ENCODE measurements at regions not wholly inside any gene's neighbourhood (a gene's known extent, or its start where the extent isn't known, plus 50 kb on each side); places are given as distances from the start of the nearest gene placed in this dataset.

- H3K27me3 ChIP-seq (ENCODE audit: control insufficient read depth, insufficient read depth, low read length), result no peaks in the 10 kb centered on the region
- no peak overlapping the region for H3K4me3 ChIP-seq (ENCODE audit: low read depth, low read length)
- no peak overlapping the region for H3K27ac ChIP-seq (ENCODE audit: low read depth, low read length)
- H3K9me3 ChIP-seq (ENCODE audit: control insufficient read depth, insufficient read depth, low read length), result no peaks in the 10 kb centered on the region
- no peaks in the 10 kb centered on the region for H3K36me3 ChIP-seq (ENCODE audit: control insufficient read depth, insufficient read depth, low read length)
- no CpG with 5 or more reads among the region's 1 CpG for WGBS (ENCODE audit: insufficient coverage)
- H3K4me1 ChIP-seq (ENCODE audit: control insufficient read depth, insufficient read depth, low read length), result no peaks in the 10 kb centered on the region
- peak in 1 of 6 donors; percentile 59 for DNase-seq (ENCODE audit: low read depth in 4 of 6, low spot score in 6 of 6)
Measured at GRCh38 chr1:68959461-68960030, 462.7 kb upstream of the DEPDC1 start.

- Histone ChIP-seq H3K9me3 (ENCODE audit: control insufficient read depth, insufficient read depth, low read length) (no peaks in the 10 kb centered on the region), H3K36me3 (ENCODE audit: control insufficient read depth, insufficient read depth, low read length) (no peaks in the 10 kb centered on the region), H3K4me3 (ENCODE audit: low read depth, low read length) (no peak overlapping the region), H3K27ac (ENCODE audit: low read depth, low read length) (no peak overlapping the region), H3K4me1 (ENCODE audit: control insufficient read depth, insufficient read depth, low read length) (no peaks in the 10 kb centered on the region), H3K27me3 (ENCODE audit: control insufficient read depth, insufficient read depth, low read length) (no peaks in the 10 kb centered on the region)
- 77% methylated on average over 1 of the region's 1 CpG for WGBS (ENCODE audit: insufficient coverage)
- DNase-seq (ENCODE audit: low read depth in 4 of 6, low spot score in 6 of 6), result no peak
Measured at GRCh38 chr1:68961143-68961542, 464.3 kb upstream of the DEPDC1 start.

- H3K27ac ChIP-seq (ENCODE audit: low read depth, low read length), result no peak overlapping the region
- H3K36me3 ChIP-seq (ENCODE audit: control insufficient read depth, insufficient read depth, low read length), result no peaks in the 10 kb centered on the region
- no peaks in the 10 kb centered on the region for H3K9me3 ChIP-seq (ENCODE audit: control insufficient read depth, insufficient read depth, low read length)
- H3K4me3 ChIP-seq (ENCODE audit: low read depth, low read length), result no peak overlapping the region
- DNase-seq (ENCODE audit: low read depth in 4 of 6, low spot score in 6 of 6), result no peak
- no CpG with 5 or more reads among the region's 3 CpGs for WGBS (ENCODE audit: insufficient coverage)
- no peaks in the 10 kb centered on the region for H3K4me1 ChIP-seq (ENCODE audit: control insufficient read depth, insufficient read depth, low read length)
- no peaks in the 10 kb centered on the region for H3K27me3 ChIP-seq (ENCODE audit: control insufficient read depth, insufficient read depth, low read length)
Measured at GRCh38 chr1:68963353-68963752, 466.5 kb upstream of the DEPDC1 start.

GRCh38 chr1:68969441-68969840 is 472.6 kb upstream of the DEPDC1 start:
- no peak overlapping the region for H3K27ac ChIP-seq (ENCODE audit: low read depth, low read length)
- DNase-seq (ENCODE audit: low read depth in 4 of 6, low spot score in 6 of 6), result peak in 3 of 6 donors; percentile 24 to 77 (median 46)
- H3K4me1 ChIP-seq (ENCODE audit: control insufficient read depth, insufficient read depth, low read length), result no peaks in the 10 kb centered on the region
- H3K4me3 ChIP-seq (ENCODE audit: low read depth, low read length), result no peak overlapping the region
- WGBS (ENCODE audit: insufficient coverage), result 33% methylated on average over 3 of the region's 4 CpGs
- no peaks in the 10 kb centered on the region for H3K36me3 ChIP-seq (ENCODE audit: control insufficient read depth, insufficient read depth, low read length)
- H3K9me3 ChIP-seq (ENCODE audit: control insufficient read depth, insufficient read depth, low read length), result no peaks in the 10 kb centered on the region
- peaks cover 2% of the 10 kb centered on the region for H3K27me3 ChIP-seq (ENCODE audit: control insufficient read depth, insufficient read depth, low read length)

GRCh38 chr1:68970571-68970970 is 473.7 kb upstream of the DEPDC1 start:
- Histone ChIP-seq H3K4me3 (ENCODE audit: low read depth, low read length) (no peak overlapping the region), H3K36me3 (ENCODE audit: control insufficient read depth, insufficient read depth, low read length) (no peaks in the 10 kb centered on the region), H3K4me1 (ENCODE audit: control insufficient read depth, insufficient read depth, low read length) (no peaks in the 10 kb centered on the region), H3K27ac (ENCODE audit: low read depth, low read length) (no peak overlapping the region), H3K27me3 (ENCODE audit: control insufficient read depth, insufficient read depth, low read length) (peaks cover 2% of the 10 kb centered on the region), H3K9me3 (ENCODE audit: control insufficient read depth, insufficient read depth, low read length) (no peaks in the 10 kb centered on the region)
- no peak for DNase-seq (ENCODE audit: low read depth in 4 of 6, low spot score in 6 of 6)
- no CpG with 5 or more reads among the region's 2 CpGs for WGBS (ENCODE audit: insufficient coverage)

- WGBS (ENCODE audit: insufficient coverage), result no CpG with 5 or more reads among the region's 6 CpGs
Measured at GRCh38 chr1:68973459-68974244, 476.8 kb upstream of the DEPDC1 start.

GRCh38 chr1:68974447-68974846 is 477.6 kb upstream of the DEPDC1 start:
- Histone ChIP-seq H3K27ac (ENCODE audit: low read depth, low read length) (no peak overlapping the region), H3K9me3 (ENCODE audit: control insufficient read depth, insufficient read depth, low read length) (no peaks in the 10 kb centered on the region), H3K36me3 (ENCODE audit: control insufficient read depth, insufficient read depth, low read length) (no peaks in the 10 kb centered on the region), H3K4me3 (ENCODE audit: low read depth, low read length) (no peak overlapping the region), H3K4me1 (ENCODE audit: control insufficient read depth, insufficient read depth, low read length) (no peaks in the 10 kb centered on the region), H3K27me3 (ENCODE audit: control insufficient read depth, insufficient read depth, low read length) (peaks cover 2% of the 10 kb centered on the region)
- WGBS (ENCODE audit: insufficient coverage), result 89% methylated on average over 3 of the region's 5 CpGs
- DNase-seq (ENCODE audit: low read depth in 4 of 6, low spot score in 6 of 6), result no peak

More at GRCh38 chr1:68973459-68974244, 476.8 kb upstream of the DEPDC1 start:
- no peaks in the 10 kb centered on the region for H3K4me1 ChIP-seq (ENCODE audit: control insufficient read depth, insufficient read depth, low read length)
- no peak for DNase-seq (ENCODE audit: low read depth in 4 of 6, low spot score in 6 of 6)
- H3K4me3 ChIP-seq (ENCODE audit: low read depth, low read length), result no peak overlapping the region
- no peaks in the 10 kb centered on the region for H3K9me3 ChIP-seq (ENCODE audit: control insufficient read depth, insufficient read depth, low read length)
- H3K27ac ChIP-seq (ENCODE audit: low read depth, low read length), result no peak overlapping the region
- no peaks in the 10 kb centered on the region for H3K36me3 ChIP-seq (ENCODE audit: control insufficient read depth, insufficient read depth, low read length)
- H3K27me3 ChIP-seq (ENCODE audit: control insufficient read depth, insufficient read depth, low read length), result peaks cover 2% of the 10 kb centered on the region

GRCh38 chr1:68975212-68975933 is 478.5 kb upstream of the DEPDC1 start:
- H3K9me3 ChIP-seq (ENCODE audit: control insufficient read depth, insufficient read depth, low read length), result no peaks in the 10 kb centered on the region
- H3K36me3 ChIP-seq (ENCODE audit: control insufficient read depth, insufficient read depth, low read length), result no peaks in the 10 kb centered on the region
- peaks cover 2% of the 10 kb centered on the region for H3K27me3 ChIP-seq (ENCODE audit: control insufficient read depth, insufficient read depth, low read length)
- DNase-seq (ENCODE audit: low read depth in 4 of 6, low spot score in 6 of 6), result peak in 5 of 6 donors; percentile 38 to 92 (median 62)
- H3K4me3 ChIP-seq (ENCODE audit: low read depth, low read length), result no peak overlapping the region
- H3K27ac ChIP-seq (ENCODE audit: low read depth, low read length), result no peak overlapping the region
- no peaks in the 10 kb centered on the region for H3K4me1 ChIP-seq (ENCODE audit: control insufficient read depth, insufficient read depth, low read length)
- WGBS (ENCODE audit: insufficient coverage), result 33% methylated on average over 1 of the region's 4 CpGs

- Histone ChIP-seq H3K27ac (ENCODE audit: low read depth, low read length) (no peak overlapping the region), H3K27me3 (ENCODE audit: control insufficient read depth, insufficient read depth, low read length) (no peaks in the 10 kb centered on the region), H3K4me3 (ENCODE audit: low read depth, low read length) (no peak overlapping the region), H3K36me3 (ENCODE audit: control insufficient read depth, insufficient read depth, low read length) (no peaks in the 10 kb centered on the region), H3K4me1 (ENCODE audit: control insufficient read depth, insufficient read depth, low read length) (no peaks in the 10 kb centered on the region), H3K9me3 (ENCODE audit: control insufficient read depth, insufficient read depth, low read length) (no peaks in the 10 kb centered on the region)
- DNase-seq (ENCODE audit: low read depth in 4 of 6, low spot score in 6 of 6), result no peak
- WGBS (ENCODE audit: insufficient coverage), result 89% methylated on average over 1 of the region's 4 CpGs
Measured at GRCh38 chr1:68976916-68977610, 480.2 kb upstream of the DEPDC1 start.
